Astrocyte (in vitro differentiated cells and primary cell): ENCODE measurements at regions not wholly inside any gene's neighbourhood (a gene's known extent, or its start where the extent isn't known, plus 50 kb on each side); places are given as distances from the start of the nearest gene placed in this dataset.

Experiments used
- EZH2 ChIP-seq: IDR thresholded peaks from 2 replicates; pipeline ENCODE4 v1.6.1; 2012; ENCODE audit warnings: mild to moderate bottlenecking, low read length, inconsistent platforms; ENCODE audit not compliant: insufficient read depth
- TF ChIP-seq, protein P1 (sequence below): IDR thresholded peaks from 2 replicates; pipeline ENCODE4 v1.5.1; 2011; ENCODE audit warnings: low read depth, mild to moderate bottlenecking, inconsistent platforms, low read length, moderate library complexity; ENCODE audit not compliant: insufficient read depth

DNA sequence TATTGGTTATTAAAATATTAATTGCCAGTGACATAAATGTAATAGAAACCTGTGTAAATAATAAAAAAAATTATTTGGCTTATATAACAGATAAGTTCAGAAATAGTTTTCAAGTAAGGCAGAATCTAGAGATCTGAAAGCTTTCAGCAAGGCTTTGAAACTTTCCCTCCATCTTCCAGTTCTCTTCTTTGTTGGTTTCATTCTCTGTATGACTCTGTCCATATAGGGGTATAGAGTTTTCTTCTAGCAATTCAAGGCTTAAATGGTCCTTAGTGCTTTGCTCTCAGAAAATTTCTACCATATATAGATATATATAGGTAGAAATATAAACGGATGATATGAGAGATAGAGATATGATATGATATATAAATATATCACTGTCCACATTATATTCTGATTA lies 160.5 kb upstream of the GABRA2 start:
- TF ChIP-seq, protein P1, sequence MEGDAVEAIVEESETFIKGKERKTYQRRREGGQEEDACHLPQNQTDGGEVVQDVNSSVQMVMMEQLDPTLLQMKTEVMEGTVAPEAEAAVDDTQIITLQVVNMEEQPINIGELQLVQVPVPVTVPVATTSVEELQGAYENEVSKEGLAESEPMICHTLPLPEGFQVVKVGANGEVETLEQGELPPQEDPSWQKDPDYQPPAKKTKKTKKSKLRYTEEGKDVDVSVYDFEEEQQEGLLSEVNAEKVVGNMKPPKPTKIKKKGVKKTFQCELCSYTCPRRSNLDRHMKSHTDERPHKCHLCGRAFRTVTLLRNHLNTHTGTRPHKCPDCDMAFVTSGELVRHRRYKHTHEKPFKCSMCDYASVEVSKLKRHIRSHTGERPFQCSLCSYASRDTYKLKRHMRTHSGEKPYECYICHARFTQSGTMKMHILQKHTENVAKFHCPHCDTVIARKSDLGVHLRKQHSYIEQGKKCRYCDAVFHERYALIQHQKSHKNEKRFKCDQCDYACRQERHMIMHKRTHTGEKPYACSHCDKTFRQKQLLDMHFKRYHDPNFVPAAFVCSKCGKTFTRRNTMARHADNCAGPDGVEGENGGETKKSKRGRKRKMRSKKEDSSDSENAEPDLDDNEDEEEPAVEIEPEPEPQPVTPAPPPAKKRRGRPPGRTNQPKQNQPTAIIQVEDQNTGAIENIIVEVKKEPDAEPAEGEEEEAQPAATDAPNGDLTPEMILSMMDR: no peak
- no peak for TF ChIP-seq EZH2
